HepG2 (cell line): ENCODE measurements at regions not wholly inside any gene's neighbourhood (a gene's known extent, or its start where the extent isn't known, plus 50 kb on each side); places are given as distances from the start of the nearest gene placed in this dataset.

Experiments
- ASH2L ChIP-seq: fragments of 300-600, 200-600 bp; sonication (generic); IDR thresholded peaks from 2 replicates; pipeline ENCODE4 v1.7.0; 2017; ENCODE audit warnings: low read depth, mild to moderate bottlenecking, moderate library complexity, mixed read lengths, low read length; ENCODE audit not compliant: insufficient read length
- ZNF776 ChIP-seq: sonication (generic); formaldehyde crosslinking; IDR thresholded peaks from 2 replicates; pipeline ENCODE4 v1.4.0; 2020; ENCODE audit warnings: mild to moderate bottlenecking, missing genetic modification reagents

DNA sequence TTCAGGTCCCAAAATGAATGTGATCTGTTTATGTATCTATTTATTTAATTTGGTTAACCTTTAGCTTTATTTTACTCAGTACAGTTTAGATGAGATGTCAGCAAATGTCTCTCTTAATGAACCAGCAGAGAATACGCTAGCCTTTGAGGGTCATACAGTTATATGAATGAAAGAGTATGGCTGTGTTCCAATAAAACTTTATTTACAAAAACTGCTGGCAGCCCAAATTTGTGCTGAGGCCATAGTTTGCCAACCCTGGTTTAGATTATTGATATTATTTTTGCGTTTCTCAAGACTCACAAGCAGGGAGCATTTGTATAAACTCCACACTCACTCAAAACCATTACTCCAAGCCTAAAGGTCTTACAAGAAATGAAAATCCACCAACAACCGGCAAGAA, 323.4 kb upstream of the NRP1 start:
- TF ChIP-seq ASH2L: no peak
- TF ChIP-seq ZNF776 (CRISPR knock-in tag): no peak
